Neural progenitor cell (in vitro differentiated cells): ENCODE measurements at regions not wholly inside any gene's neighbourhood (a gene's known extent, or its start where the extent isn't known, plus 50 kb on each side); places are given as distances from the start of the nearest gene placed in this dataset.

Source experiments
- CTCF ChIP-seq: fragments of 200-600 bp; sonication (generic); IDR thresholded peaks from 2 replicates; pipeline ENCODE4 v1.5.1; 2017; ENCODE audit warnings: antibody characterized with exemption, mild to moderate bottlenecking
- EZH2 ChIP-seq: fragments of 200-600 bp; sonication (generic); IDR thresholded peaks from 2 replicates; pipeline ENCODE4 v1.6.1; 2017; ENCODE audit warnings: antibody characterized with exemption, mild to moderate bottlenecking, moderate library complexity

- no peak for TF ChIP-seq EZH2
- TF ChIP-seq CTCF, result no peak
These were observed 177.7 kb upstream of the OSR1 start for GRCh38 chr2:19536136-19536535.
